ENCODE measurements at regions not wholly inside any gene's neighbourhood (a gene's known extent, or its start where the extent isn't known, plus 50 kb on each side); places are given as distances from the start of the nearest gene placed in this dataset.

- no peak for TF ChIP-seq ZNF75D (CRISPR knock-in tag; IDR thresholded peaks at IDR 0.05; ENCODE audit: borderline replicate concordance)
- no peak for TF ChIP-seq PCBP1 (IDR thresholded peaks at IDR 0.05; ENCODE audit: borderline replicate concordance, low read depth, low read length)
- no peak for TF ChIP-seq ZBTB33 (CRISPR knock-in tag; IDR thresholded peaks at IDR 0.05)
- no peak for TF ChIP-seq ZNF407 (CRISPR knock-in tag; IDR thresholded peaks at IDR 0.05; ENCODE audit: not compliant biosample characterization)
- no peak for TF ChIP-seq THYN1 (CRISPR knock-in tag; IDR thresholded peaks at IDR 0.05; ENCODE audit: borderline replicate concordance, low read depth)
Observed at GRCh38 chr2:193409951-193410350, 1215.2 kb upstream of the TMEFF2 start (continued).
